Esophagus muscularis mucosa (tissue), 4 donors: ENCODE measurements at regions not wholly inside any gene's neighbourhood (a gene's known extent, or its start where the extent isn't known, plus 50 kb on each side); places are given as distances from the start of the nearest gene placed in this dataset.
"Not testable (repeated sequence)": the region's sequence is repeated elsewhere in the genome, so short reads cannot be mapped to it uniquely, and the experiment has no call there.

ENCODE experiments used
- DNase-seq: peaks from one replicate; pipeline ENCODE4 v3.0.0-alpha.2; 2017; ENCODE audit errors: extremely low spot score
- H3K27ac ChIP-seq, 4 donors: fragments of 200-600 bp; sonication (generic); replicated peaks in 1 of 4; 1 replicate in 3 of 4; 2 replicates in 1 of 4; pipeline ENCODE4 v1.5.1; 2016 to 2019; ENCODE audit warnings: mild to moderate bottlenecking in 1 of 4
- H3K27me3 ChIP-seq, 4 donors: fragments of 200-600 bp; sonication (generic); one replicate each; pipeline versions ENCODE4 v1.5.1 to v1.6.0; 2016 to 2019
- H3K36me3 ChIP-seq, 4 donors: fragments of 200-600 bp; sonication (generic); one replicate each; pipeline ENCODE4 v1.5.1; 2016 to 2019
- H3K4me1 ChIP-seq, 4 donors: fragments of 200-600 bp; sonication (generic); one replicate each; pipeline ENCODE4 v1.5.1; 2016 to 2019
- H3K4me3 ChIP-seq, 4 donors: fragments of 200-600 bp; sonication (generic); 1 replicate in 2 of 4; 2 replicates in 2 of 4; pipeline ENCODE4 v1.5.1; 2016 to 2019; ENCODE audit warnings: mild to moderate bottlenecking in 4 of 4, moderate library complexity in 1 of 4
- H3K9me3 ChIP-seq, 4 donors: fragments of 200-600 bp; sonication (generic); 1 replicate in 3 of 4; 2 replicates in 1 of 4; pipeline ENCODE4 v1.5.1; 2016 to 2019
- EP300 ChIP-seq: sonication (generic); formaldehyde crosslinking; IDR thresholded peaks from one replicate; pipeline ENCODE4 v1.6.1; 2017; ENCODE audit warnings: antibody characterized with exemption
- POLR2A ChIP-seq: fragments of 450-650 bp; IDR thresholded peaks from one replicate; pipeline ENCODE4 v1.6.1; 2017; ENCODE audit warnings: antibody characterized with exemption, moderate library complexity, mild to moderate bottlenecking, low read depth
- POLR2AphosphoS5 ChIP-seq, 2 donors: sonication (generic); formaldehyde crosslinking; IDR thresholded peaks; one replicate each; pipeline ENCODE4 v1.6.1; 2017; ENCODE audit warnings: antibody characterized with exemption in 2 of 2
- WGBS: methylation state at CpG from one replicate; pipeline ENCODE4 v1.1.5; 2018; 5-methylcytosine and 5-hydroxymethylcytosine counted together
- intact Hi-C: fragments of 100-400 bp; cut with DNase I; formaldehyde crosslinking; loops from one replicate; pipeline ENCODE4 v1.15.1; 2023
- TF ChIP-seq, protein P1 (sequence below), 3 experiments: fragments of 200-600 bp in 2 of 3; fragments of 450-650 bp in 1 of 3; sonication (generic) in 2 of 3; IDR thresholded peaks; one replicate each; pipeline ENCODE4 v1.5.1; 2017 to 2019; ENCODE audit warnings: antibody characterized with exemption in 3 of 3, mild to moderate bottlenecking in 2 of 3, moderate library complexity in 1 of 3

DNA sequence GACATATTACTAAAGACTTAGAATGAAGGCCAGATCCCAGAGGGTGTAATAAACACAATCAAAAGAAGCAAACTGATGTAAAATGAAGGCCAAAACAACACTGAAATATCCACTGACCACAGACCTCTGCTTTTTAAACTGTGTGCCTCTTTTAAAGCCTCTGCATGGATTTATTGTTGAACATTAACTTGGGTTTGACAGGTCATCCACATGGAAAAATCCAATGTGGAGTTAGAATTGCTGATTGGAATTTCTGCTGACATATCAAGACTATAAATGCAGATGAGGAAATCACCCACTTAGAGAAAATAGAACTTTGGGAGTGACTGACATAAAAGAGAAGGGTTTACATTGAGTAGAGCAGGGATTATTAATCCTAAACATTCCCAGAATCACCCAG is 853.9 kb upstream of the RAG2 start:
- Histone ChIP-seq H3K36me3 (no peaks in the 10 kb centered on the region), H3K4me1 (peaks cover 0 to 10% (median 5%) of the 10 kb centered on the region in 4 donors), H3K27me3 (no peaks in the 10 kb centered on the region), H3K4me3 (no peak overlapping the region), H3K9me3 (no peaks in the 10 kb centered on the region), H3K27ac (no peak overlapping the region)
- DNase-seq = no peak
- TF ChIP-seq POLR2AphosphoS5 (IDR thresholded peaks at IDR 0.05) (no peak), EP300 (no peak), POLR2A (no peak)
- TF ChIP-seq, protein P1, sequence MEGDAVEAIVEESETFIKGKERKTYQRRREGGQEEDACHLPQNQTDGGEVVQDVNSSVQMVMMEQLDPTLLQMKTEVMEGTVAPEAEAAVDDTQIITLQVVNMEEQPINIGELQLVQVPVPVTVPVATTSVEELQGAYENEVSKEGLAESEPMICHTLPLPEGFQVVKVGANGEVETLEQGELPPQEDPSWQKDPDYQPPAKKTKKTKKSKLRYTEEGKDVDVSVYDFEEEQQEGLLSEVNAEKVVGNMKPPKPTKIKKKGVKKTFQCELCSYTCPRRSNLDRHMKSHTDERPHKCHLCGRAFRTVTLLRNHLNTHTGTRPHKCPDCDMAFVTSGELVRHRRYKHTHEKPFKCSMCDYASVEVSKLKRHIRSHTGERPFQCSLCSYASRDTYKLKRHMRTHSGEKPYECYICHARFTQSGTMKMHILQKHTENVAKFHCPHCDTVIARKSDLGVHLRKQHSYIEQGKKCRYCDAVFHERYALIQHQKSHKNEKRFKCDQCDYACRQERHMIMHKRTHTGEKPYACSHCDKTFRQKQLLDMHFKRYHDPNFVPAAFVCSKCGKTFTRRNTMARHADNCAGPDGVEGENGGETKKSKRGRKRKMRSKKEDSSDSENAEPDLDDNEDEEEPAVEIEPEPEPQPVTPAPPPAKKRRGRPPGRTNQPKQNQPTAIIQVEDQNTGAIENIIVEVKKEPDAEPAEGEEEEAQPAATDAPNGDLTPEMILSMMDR (IDR thresholded peaks at IDR 0.05) = no peak
- intact Hi-C loops = no loop called here

- Histone ChIP-seq H3K27me3 (no peaks in the 10 kb centered on the region), H3K36me3 (no peaks in the 10 kb centered on the region), H3K27ac (no peak overlapping the region), H3K4me3 (no peak overlapping the region), H3K4me1 (peaks cover 0 to 10% (median 5%) of the 10 kb centered on the region in 4 donors), H3K9me3 (no peaks in the 10 kb centered on the region)
- 58% methylated on average over 2 of the region's 2 CpGs for WGBS
- TF ChIP-seq EP300 (no peak), POLR2AphosphoS5 (IDR thresholded peaks at IDR 0.05) (no peak), POLR2A (no peak)
- TF ChIP-seq, protein P1 (IDR thresholded peaks at IDR 0.05) = no peak
- DNase-seq = no peak
- intact Hi-C loops = no loop called here
Measured at GRCh38 chr11:37450613-37451012, 852.6 kb upstream of the RAG2 start.

DNA sequence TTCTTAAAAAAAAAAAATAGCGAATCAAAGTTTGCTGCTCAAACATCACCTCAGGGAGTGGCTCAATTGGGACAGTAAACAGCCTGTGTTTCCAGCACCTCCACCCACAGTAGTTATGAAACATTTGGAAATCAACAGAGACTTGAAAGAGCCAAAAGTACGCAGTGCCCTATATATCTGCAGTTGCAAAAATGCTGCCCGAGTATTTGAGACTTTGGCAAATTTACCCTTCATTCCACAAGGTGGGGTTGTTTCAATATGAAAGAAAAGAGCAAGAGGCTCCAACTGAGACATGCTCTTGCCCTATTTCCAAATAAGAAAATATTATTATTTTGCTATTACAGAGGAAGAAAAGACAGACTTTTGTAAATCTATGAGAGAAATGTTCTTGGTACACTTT is 851.1 kb upstream of the RAG2 start:
- DNase-seq = no peak
- Histone ChIP-seq H3K27ac (no peak overlapping the region), H3K9me3 (no peaks in the 10 kb centered on the region), H3K4me3 (no peak overlapping the region), H3K36me3 (no peaks in the 10 kb centered on the region), H3K27me3 (no peaks in the 10 kb centered on the region), H3K4me1 (peaks cover 0 to 10% (median 5%) of the 10 kb centered on the region in 4 donors)
- intact Hi-C loops = no loop called here
- WGBS = 36% methylated on average over 3 of the region's 3 CpGs
- TF ChIP-seq, protein P1 (IDR thresholded peaks at IDR 0.05) = peak in 1 of 3 experiments; percentile 18
- no peak for TF ChIP-seq POLR2AphosphoS5 (IDR thresholded peaks at IDR 0.05)
- TF ChIP-seq EP300 = no peak

- Histone ChIP-seq H3K27ac (no peak overlapping the region), H3K4me1 (no peaks in the 10 kb centered on the region), H3K9me3 (no peaks in the 10 kb centered on the region), H3K27me3 (no peaks in the 10 kb centered on the region), H3K4me3 (no peak overlapping the region), H3K36me3 (no peaks in the 10 kb centered on the region)
- WGBS = 88% methylated on average over 1 of the region's 1 CpG
- intact Hi-C loops = no loop called here
- no peak for TF ChIP-seq EP300
- TF ChIP-seq POLR2A = no peak
- no peak for DNase-seq
Measured at GRCh38 chr11:37442576-37442975, 844.5 kb upstream of the RAG2 start.

DNA sequence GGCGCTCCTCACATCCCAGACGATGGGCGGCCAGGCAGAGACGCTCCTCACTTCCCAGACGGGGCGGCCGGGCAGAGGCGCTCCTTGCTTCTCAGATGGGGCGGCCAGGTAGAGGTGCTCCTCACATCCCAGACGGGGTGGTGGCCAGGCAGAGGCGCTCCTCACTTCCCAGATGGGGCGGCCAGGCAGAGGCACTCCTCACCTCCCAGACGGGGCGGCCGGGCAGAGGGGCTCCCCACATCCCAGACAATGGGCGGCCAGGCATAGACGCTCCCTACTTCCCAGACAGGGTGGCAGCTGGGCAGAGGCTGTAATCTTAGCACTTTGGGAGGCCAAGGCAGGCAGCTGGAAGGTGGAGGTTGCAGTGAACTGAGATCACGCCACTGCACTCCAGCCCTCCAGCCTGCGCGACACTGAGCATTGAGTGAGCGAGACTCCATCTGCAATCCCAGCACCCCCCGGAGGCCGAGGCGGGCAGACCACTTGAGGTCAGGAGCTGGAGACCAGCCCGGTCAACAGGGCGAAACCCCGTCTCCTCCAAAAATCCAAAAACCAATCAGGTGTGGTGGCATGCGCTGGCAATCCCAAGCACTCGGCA is 833.7 kb upstream of the RAG2 start:
- H3K4me3 ChIP-seq, H3K27ac ChIP-seq, DNase-seq, H3K27me3 ChIP-seq, H3K36me3 ChIP-seq, intact Hi-C loops, H3K4me1 ChIP-seq: not testable (repeated sequence)
- 97% methylated on average over 20 of the region's 29 CpGs for WGBS
- peaks cover 0 to 10% (median 3%) of the 10 kb centered on the region in 4 donors for H3K9me3 ChIP-seq

DNA sequence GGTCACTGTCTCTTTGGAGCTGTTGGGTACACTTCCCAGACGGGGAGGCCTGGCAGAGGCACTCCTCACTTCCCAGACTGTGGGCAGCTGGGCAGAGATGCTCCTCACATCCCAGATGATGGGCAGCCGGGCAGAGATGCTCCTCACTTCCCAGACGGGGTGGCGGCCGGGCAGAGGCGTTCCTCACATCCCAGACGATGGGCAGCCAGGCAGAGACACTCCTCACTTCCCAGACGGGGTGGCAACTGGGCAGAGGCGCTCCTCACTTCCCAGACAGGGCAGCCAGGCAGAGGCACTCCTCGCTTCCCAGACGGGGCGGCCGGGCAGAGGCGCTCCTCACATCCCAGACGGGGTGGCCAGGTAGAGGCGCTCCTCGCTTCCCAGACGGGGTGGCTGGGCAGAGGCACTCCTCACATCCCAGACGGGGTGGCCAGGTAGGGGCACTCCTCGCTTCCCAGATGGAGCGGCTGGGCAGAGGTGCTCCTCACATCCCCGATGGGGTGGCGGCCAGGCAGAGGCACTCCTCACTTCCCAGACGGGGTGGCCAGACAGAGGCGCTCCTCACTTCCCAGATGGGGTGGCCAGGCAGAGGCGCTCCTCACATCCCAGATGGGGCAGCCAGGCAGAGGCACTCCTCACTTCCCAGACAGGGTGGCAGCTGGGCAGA is 833.1 kb upstream of the RAG2 start:
- H3K36me3 ChIP-seq, H3K27me3 ChIP-seq, H3K4me1 ChIP-seq, H3K27ac ChIP-seq, DNase-seq, H3K4me3 ChIP-seq, intact Hi-C loops: not testable (repeated sequence)
- WGBS = 83% methylated on average over 14 of the region's 26 CpGs
- peaks cover 0 to 10% (median 3%) of the 10 kb centered on the region in 4 donors for H3K9me3 ChIP-seq
